Right forelimb (tissue), 1 donor: ENCODE measurements at regions not wholly inside any gene's neighbourhood (a gene's known extent, or its start where the extent isn't known, plus 50 kb on each side); places are given as distances from the start of the nearest gene placed in this dataset.

Experiments used
- DNase-seq: peaks from one replicate; pipeline ENCODE4 v3.0.0-alpha.2; 2018

- DNase-seq: no peak
These were observed 123.8 kb upstream of the TJP1 start for GRCh38 chr15:29945943-29946596.

GRCh38 chr15:29944925-29945324 lies 122.7 kb upstream of the TJP1 start:
- DNase-seq: no peak

GRCh38 chr15:29942548-29942947 lies 120.3 kb upstream of the TJP1 start:
- no peak for DNase-seq

DNA sequence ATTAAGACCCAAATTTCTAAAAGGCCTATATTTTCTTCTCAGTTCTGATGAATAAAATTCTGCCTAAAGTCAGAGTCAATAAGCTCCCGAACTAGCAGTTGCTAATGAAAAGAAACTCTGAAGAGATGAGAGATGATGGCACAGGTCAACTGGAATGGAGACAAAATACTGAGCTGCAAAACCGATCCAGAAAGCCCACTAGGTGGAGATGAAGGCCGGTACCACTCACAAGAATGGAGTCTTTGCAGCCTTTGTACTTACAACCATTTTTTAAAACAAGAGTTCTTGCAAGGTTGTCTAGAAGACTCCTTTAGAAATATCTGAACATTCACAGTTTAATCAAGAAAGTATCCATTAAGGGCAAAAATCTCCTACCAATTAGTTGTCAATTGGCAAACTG lies 119.9 kb upstream of the TJP1 start:
- no peak for DNase-seq

- DNase-seq: no peak
These were observed 117.1 kb upstream of the TJP1 start for GRCh38 chr15:29939404-29939803.

- DNase-seq: no peak
These were observed 116.4 kb upstream of the TJP1 start for GRCh38 chr15:29938361-29939335.

GRCh38 chr15:29937956-29938355 lies 115.7 kb upstream of the TJP1 start:
- DNase-seq: no peak

- no peak for DNase-seq
These were observed 114.2 kb upstream of the TJP1 start for GRCh38 chr15:29936353-29937049.

DNA sequence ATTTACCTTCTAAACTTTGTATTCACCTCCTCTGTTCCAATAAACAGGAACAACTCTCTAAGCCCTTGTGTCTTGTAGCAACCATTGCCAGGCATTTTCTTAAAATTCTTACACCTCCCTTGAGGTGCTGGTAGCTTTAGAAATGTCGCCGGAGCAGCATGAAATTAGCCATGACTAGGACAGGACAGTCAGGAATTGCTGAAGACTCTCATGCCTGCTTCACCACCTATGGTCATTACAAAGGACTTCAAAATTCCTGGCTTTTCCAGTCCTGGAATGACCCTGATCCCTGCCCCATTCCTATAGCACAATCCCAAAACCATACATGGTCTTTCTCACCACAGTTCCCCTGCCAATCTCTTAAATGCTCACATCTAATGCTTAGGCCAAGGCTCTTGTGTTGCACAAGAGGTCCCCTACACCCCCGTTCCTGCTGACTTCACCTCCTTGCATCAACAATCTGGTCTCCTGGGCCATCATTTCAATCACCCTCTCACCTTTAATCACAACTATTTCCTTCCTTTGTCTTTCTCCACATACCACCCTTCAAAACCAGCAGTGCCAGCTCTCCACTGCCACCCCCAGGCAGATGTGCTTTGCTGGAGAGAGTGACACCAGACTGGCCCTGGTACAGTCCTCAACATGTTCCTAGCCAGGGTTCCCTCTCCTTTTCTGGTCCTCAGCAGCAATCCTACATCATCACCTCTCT lies 113.2 kb upstream of the TJP1 start:
- no peak for DNase-seq

- no peak for DNase-seq
These were observed 112.0 kb upstream of the TJP1 start for GRCh38 chr15:29934251-29934650.

- no peak for DNase-seq
These were observed 111.0 kb upstream of the TJP1 start for GRCh38 chr15:29933042-29933803.

GRCh38 chr15:29926083-29926388 lies 103.8 kb upstream of the TJP1 start:
- DNase-seq: no peak

DNA sequence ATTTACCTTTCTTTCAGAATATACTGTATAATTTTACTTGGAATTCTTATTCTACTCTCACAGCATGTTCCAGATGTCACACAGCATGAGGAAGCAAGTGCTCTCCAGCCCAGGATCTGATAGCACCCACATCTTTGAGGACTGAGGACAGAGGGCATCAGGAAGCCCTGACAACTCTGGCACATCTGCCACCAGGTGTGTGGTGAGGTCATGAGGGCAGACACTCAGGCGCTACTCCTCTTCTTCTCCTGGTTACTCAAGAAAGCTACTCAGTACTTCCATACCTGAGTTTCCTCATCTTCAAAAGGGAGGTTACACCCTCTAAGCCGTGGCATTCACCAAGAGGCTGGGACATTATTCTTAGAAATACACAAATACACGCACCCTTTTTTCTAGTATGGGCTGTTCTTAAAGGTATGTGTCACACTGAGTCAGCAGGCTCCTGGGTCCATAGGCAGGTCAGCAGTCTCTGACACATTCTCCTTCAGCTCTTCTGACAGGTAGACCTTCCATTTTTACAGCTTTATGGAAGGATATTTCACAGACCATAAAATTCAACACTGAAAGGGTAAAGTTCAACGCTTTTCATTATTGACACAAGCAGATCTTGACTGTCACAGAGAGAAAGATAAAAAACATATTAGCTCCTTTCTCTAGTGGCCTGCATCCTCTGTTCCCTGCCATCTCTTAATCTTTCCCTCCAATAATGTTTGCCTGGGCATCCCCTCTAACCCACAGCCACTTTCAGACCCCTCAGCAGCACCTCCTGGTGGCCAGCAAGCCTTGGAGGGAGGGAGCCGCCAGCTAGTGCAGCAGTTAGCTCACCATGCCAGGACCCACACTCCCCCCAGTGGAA lies 103.2 kb upstream of the TJP1 start:
- DNase-seq: peak; percentile 77

DNA sequence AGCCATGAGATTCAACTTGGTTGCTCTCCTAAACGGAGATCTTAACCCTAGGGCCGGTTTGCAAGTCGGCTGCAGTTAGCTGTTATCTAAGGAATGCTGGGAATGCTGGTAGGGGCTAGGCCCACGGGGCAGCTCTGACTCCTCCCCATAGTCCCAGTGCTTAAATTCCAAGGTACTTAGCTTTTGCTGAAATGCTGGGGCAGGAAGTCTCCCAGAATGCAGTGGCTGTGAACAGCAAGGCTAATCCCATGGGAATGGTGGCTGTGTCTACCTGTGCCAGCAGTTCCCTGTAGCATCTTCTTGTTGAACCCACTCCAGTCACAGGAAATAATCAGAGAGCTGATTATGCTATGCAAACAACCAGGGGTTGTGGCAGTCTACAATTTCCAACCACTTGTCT lies 102.5 kb upstream of the TJP1 start:
- DNase-seq: no peak

GRCh38 chr15:29922191-29922590 lies 99.9 kb upstream of the TJP1 start:
- no peak for DNase-seq

DNA sequence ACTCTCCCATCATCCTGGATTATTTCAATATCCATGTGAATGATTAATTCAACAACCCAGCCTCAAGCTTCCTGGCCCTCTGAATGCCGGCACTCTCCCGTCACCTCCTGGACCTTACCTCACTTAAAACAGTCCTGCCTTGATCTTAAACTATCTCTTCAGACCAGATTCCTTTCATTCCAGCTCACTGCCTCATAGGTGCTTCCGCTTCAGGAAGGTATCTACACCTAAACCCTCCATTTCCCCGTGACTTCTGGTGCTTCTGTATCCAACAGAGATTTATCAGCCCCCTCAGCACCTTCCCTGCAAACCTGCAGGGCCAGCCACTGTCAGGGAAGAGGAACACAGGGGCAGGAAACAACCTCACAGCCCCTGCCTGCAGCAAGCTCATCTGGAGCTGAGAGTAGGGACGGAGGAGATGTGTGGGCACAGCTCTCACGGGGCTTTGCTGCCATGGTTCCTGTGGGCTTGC lies 98.9 kb upstream of the TJP1 start:
- no peak for DNase-seq

- no peak for DNase-seq
These were observed 98.2 kb upstream of the TJP1 start for GRCh38 chr15:29920515-29920914.

GRCh38 chr15:29919380-29919881 lies 97.2 kb upstream of the TJP1 start:
- DNase-seq: no peak

- no peak for DNase-seq
These were observed 95.6 kb upstream of the TJP1 start for GRCh38 chr15:29917600-29918597.

DNA sequence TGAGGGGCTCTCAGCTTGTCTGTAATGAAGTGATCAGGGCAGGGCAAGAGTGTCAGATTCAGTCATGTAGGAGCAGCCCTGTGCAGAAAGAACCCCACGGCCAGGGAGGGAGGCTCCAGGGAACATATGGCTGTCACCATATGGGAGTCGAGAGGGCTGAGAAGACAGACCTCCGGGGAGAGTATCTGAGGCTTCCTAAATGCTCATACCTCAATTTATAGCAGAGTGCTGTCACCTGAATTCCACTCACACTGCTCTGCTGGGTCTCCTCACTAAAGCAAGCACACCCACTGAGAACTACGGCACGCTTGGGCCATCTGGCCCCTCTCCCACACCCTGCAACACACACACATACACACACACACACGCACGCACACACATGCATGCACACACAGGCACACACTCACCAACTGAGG lies 92.3 kb upstream of the TJP1 start:
- no peak for DNase-seq
